Transverse colon (tissue), 4 donors: ENCODE measurements at regions not wholly inside any gene's neighbourhood (a gene's known extent, or its start where the extent isn't known, plus 50 kb on each side); places are given as distances from the start of the nearest gene placed in this dataset.

Experiments used
- DNase-seq: peaks from one replicate; pipeline ENCODE4 v3.0.0-alpha.2; 2019
- H3K27ac ChIP-seq, 4 donors: fragments of 200-600 bp; sonication (generic); 2 replicates each; pipeline ENCODE4 v1.5.1; 2016 to 2018; ENCODE audit warnings: inconsistent platforms in 4 of 4
- H3K27me3 ChIP-seq: fragments of 200-600 bp; sonication (generic); 2 replicates; pipeline ENCODE4 v1.5.1; 2017; ENCODE audit warnings: inconsistent platforms
- H3K36me3 ChIP-seq, 4 donors: fragments of 200-600 bp; sonication (generic); 2 replicates each; pipeline ENCODE4 v1.5.1; 2017 to 2019; ENCODE audit warnings: inconsistent platforms in 4 of 4
- H3K4me1 ChIP-seq, 4 donors: fragments of 200-600 bp; sonication (generic); 2 replicates each; pipeline ENCODE4 v1.5.1; 2017 to 2020; ENCODE audit warnings: inconsistent platforms in 4 of 4
- H3K4me3 ChIP-seq, 4 donors: fragments of 200-600 bp; sonication (generic); 1 replicate in 1 of 4; 2 replicates in 3 of 4; pipeline versions ENCODE4 v1.5.1 to v1.6.1; 2017 to 2019; ENCODE audit warnings: inconsistent platforms in 4 of 4
- H3K9me3 ChIP-seq, 2 donors: fragments of 200-600 bp; sonication (generic); 2 replicates each; pipeline ENCODE4 v1.5.1; 2017 to 2019; ENCODE audit warnings: inconsistent platforms in 2 of 2
- EP300 ChIP-seq: sonication (generic); formaldehyde crosslinking; IDR thresholded peaks from one replicate; pipeline ENCODE4 v1.6.1; 2017; ENCODE audit warnings: antibody characterized with exemption, low read depth
- POLR2A ChIP-seq: fragments of 450-650 bp; IDR thresholded peaks from one replicate; pipeline ENCODE4 v1.6.1; 2016; ENCODE audit warnings: antibody characterized with exemption, mild to moderate bottlenecking, moderate library complexity
- POLR2AphosphoS5 ChIP-seq, 3 donors: sonication (generic); formaldehyde crosslinking; IDR thresholded peaks; one replicate each; pipeline ENCODE4 v1.6.1; 2016; ENCODE audit warnings: antibody characterized with exemption in 3 of 3
- WGBS, 2 donors: methylation state at CpG; one replicate each; pipeline ENCODE4 v1.1.5; 2018; ENCODE audit warnings: low coverage in 1 of 2; 5-methylcytosine and 5-hydroxymethylcytosine counted together
- in situ Hi-C, 4 donors: fragments of 200-750 bp; cut with MboI; loops; one replicate each; pipeline versions ENCODE4 v1.15.0 to v1.15.1; 2017; ENCODE audit warnings: low sequenced_read_pairs in 3 of 4, low pct_ligation_motif_present in 1 of 4, low pct_unique_long_range_greater_than_20kb in 1 of 4
- intact Hi-C: fragments of 100-400 bp; cut with DNase I; formaldehyde crosslinking; loops from one replicate; pipeline ENCODE4 v1.15.1; 2023; ENCODE audit warnings: low total_unique reads
- TF ChIP-seq, protein P1 (sequence below), 5 experiments: fragments of 200-600 bp in 3 of 5; fragments of 450-650 bp in 2 of 5; sonication (generic) in 3 of 5; IDR thresholded peaks; 1 replicate in 2 of 5; 2 replicates in 3 of 5; pipeline ENCODE4 v1.5.1; 2016 to 2017; ENCODE audit warnings: antibody characterized with exemption in 5 of 5, inconsistent platforms in 3 of 5, mild to moderate bottlenecking in 2 of 5, moderate library complexity in 1 of 5

DNA sequence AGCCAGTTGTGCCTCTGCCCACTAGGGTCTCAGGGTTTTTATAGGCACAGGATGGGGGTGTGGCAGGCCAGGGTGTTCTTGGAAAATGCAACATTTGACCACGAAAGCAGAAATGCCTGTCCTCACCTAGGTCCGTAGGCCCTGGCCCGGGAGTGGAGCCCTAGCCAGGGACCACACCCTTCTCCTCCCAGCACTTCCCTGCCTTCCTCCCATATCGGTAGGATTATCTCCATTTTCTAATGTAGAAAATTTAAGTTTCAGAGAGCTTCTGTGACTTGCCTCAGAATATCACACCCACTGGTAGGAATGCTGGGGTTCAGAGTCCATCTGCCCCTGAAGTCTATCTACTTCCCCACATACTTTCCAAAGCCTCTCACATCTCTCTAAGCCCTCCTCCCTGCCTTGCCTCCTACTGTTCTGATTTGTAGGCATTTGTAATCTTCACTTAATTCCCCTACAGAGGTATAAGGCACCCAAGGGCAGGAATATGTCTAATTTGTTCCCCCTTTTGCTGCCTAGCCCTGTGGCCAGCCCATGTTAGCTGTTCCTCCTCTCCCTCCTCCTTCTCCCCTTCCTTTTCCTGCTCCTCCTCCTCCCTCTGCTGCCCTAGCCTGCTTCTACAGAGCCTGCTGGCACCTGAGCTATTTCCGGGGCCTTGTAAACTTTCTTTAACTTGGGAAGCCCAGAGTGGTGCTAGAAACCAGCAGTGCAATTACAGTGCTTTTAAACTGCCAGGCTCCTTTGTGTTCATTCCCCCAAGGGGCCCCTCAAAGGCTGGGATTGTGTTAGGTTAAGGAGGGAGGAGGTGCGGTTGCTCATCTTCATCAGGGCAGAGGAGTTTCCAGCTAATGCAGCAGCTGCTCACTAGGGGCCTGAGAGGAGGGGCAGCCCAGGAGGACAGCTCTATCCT lies 71.1 kb downstream of the MRPL46 start:
- intact Hi-C loops, result no loop called here
- Histone ChIP-seq H3K4me1 (peaks cover 0 to 12% (median 0%) of the 10 kb centered on the region in 4 donors), H3K9me3 (no peaks in the 10 kb centered on the region), H3K27ac (peak overlapping the region in 2 of 4 donors; percentile 45 to 59), H3K4me3 (no peak overlapping the region), H3K36me3 (no peaks in the 10 kb centered on the region), H3K27me3 (no peaks in the 10 kb centered on the region)
- TF ChIP-seq POLR2A (no peak), EP300 (no peak), POLR2AphosphoS5 (IDR thresholded peaks at IDR 0.05) (no peak)
- TF ChIP-seq, protein P1, sequence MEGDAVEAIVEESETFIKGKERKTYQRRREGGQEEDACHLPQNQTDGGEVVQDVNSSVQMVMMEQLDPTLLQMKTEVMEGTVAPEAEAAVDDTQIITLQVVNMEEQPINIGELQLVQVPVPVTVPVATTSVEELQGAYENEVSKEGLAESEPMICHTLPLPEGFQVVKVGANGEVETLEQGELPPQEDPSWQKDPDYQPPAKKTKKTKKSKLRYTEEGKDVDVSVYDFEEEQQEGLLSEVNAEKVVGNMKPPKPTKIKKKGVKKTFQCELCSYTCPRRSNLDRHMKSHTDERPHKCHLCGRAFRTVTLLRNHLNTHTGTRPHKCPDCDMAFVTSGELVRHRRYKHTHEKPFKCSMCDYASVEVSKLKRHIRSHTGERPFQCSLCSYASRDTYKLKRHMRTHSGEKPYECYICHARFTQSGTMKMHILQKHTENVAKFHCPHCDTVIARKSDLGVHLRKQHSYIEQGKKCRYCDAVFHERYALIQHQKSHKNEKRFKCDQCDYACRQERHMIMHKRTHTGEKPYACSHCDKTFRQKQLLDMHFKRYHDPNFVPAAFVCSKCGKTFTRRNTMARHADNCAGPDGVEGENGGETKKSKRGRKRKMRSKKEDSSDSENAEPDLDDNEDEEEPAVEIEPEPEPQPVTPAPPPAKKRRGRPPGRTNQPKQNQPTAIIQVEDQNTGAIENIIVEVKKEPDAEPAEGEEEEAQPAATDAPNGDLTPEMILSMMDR (IDR thresholded peaks at IDR 0.05), result no peak
- no peak for DNase-seq
- 10 to 51% methylated on average over 1 to 6 of the region's 6 CpGs for WGBS, 2 donors
- in situ Hi-C loops, result no loop called here

- H3K9me3 ChIP-seq, result no peaks in the 10 kb centered on the region
- TF ChIP-seq POLR2A (no peak), POLR2AphosphoS5 (IDR thresholded peaks at IDR 0.05) (no peak), EP300 (no peak)
- TF ChIP-seq, protein P1 (IDR thresholded peaks at IDR 0.05), result no peak
- H3K36me3 ChIP-seq, result no peaks in the 10 kb centered on the region
- no peak overlapping the region for H3K4me3 ChIP-seq
- no peak for DNase-seq
- no peaks in the 10 kb centered on the region for H3K27me3 ChIP-seq
- H3K4me1 ChIP-seq, result peaks cover 0 to 10% (median 0%) of the 10 kb centered on the region in 4 donors
- intact Hi-C loops (no loop called here), in situ Hi-C loops (no loop called here)
- peak overlapping the region; percentile 31 to 59 (median 39) for H3K27ac ChIP-seq
- WGBS, 2 donors, result 69 to 100% methylated on average over 1 to 7 of the region's 7 CpGs
These were observed 71.9 kb downstream of the MRPL46 start for GRCh38 chr15:88395241-88395640.

- H3K27ac ChIP-seq, result peak overlapping the region; percentile 12 to 59 (median 32)
- no peaks in the 10 kb centered on the region for H3K36me3 ChIP-seq
- DNase-seq, result no peak
- H3K27me3 ChIP-seq, result no peaks in the 10 kb centered on the region
- H3K4me3 ChIP-seq, result no peak overlapping the region
- H3K4me1 ChIP-seq, result peaks cover 0 to 10% (median 0%) of the 10 kb centered on the region in 4 donors
- peak in 1 of 3 donors; percentile 60 for TF ChIP-seq POLR2AphosphoS5 (IDR thresholded peaks at IDR 0.05)
- TF ChIP-seq POLR2A, result no peak
- no peaks in the 10 kb centered on the region for H3K9me3 ChIP-seq
- in situ Hi-C loops (no loop called here), intact Hi-C loops (no loop called here)
- 70% methylated on average over 1 of the region's 1 CpG; no CpG with 5 or more reads in 1 of the 2 donors for WGBS, 2 donors
These were observed 72.5 kb downstream of the MRPL46 start for GRCh38 chr15:88394553-88395145.

- H3K36me3 ChIP-seq, result no peaks in the 10 kb centered on the region
- no peak for DNase-seq
- H3K4me3 ChIP-seq, result no peak overlapping the region
- TF ChIP-seq EP300 (no peak), POLR2A (no peak), POLR2AphosphoS5 (IDR thresholded peaks at IDR 0.05) (no peak)
- TF ChIP-seq, protein P1 (IDR thresholded peaks at IDR 0.05), result no peak
- in situ Hi-C loops, result no loop called here
- H3K27ac ChIP-seq, result peak overlapping the region in 3 of 4 donors; percentile 12 to 48 (median 32)
- intact Hi-C loops, result no loop called here
- peaks cover 0 to 10% (median 0%) of the 10 kb centered on the region in 4 donors for H3K4me1 ChIP-seq
- 51 to 58% methylated on average over 4 to 6 of the region's 6 CpGs for WGBS, 2 donors
- no peaks in the 10 kb centered on the region for H3K27me3 ChIP-seq
- H3K9me3 ChIP-seq, result no peaks in the 10 kb centered on the region
These were observed 73.3 kb downstream of the MRPL46 start for GRCh38 chr15:88393719-88394519.
